Muscle of leg (tissue), 3 donors: ENCODE measurements at regions not wholly inside any gene's neighbourhood (a gene's known extent, or its start where the extent isn't known, plus 50 kb on each side); places are given as distances from the start of the nearest gene placed in this dataset.
"Not testable (repeated sequence)": the region's sequence is repeated elsewhere in the genome, so short reads cannot be mapped to it uniquely, and the experiment has no call there.

Experiments
- DNase-seq: peaks from one replicate; pipeline ENCODE4 v3.0.0; 2013
- H3K27ac ChIP-seq: one replicate; pipeline ENCODE4 v1.5.1; 2013; ENCODE audit warnings: mild to moderate bottlenecking, low read length, control low read depth
- H3K27me3 ChIP-seq: one replicate; pipeline ENCODE4 v1.6.1; 2013; ENCODE audit warnings: low read length; ENCODE audit not compliant: control insufficient read depth, insufficient read depth
- H3K36me3 ChIP-seq: one replicate; pipeline ENCODE4 v1.6.1; 2013; ENCODE audit warnings: low read length; ENCODE audit not compliant: control insufficient read depth, insufficient read depth
- H3K4me1 ChIP-seq: one replicate; pipeline ENCODE4 v1.6.1; 2013; ENCODE audit warnings: low read length; ENCODE audit not compliant: control insufficient read depth, insufficient read depth
- H3K4me3 ChIP-seq: one replicate; pipeline ENCODE4 v1.5.1; 2013; ENCODE audit warnings: low read length, control low read depth
- H3K9me3 ChIP-seq: replicated peaks from 2 replicates; pipeline ENCODE4 v1.6.1; 2013; ENCODE audit warnings: low read depth, low read length; ENCODE audit not compliant: control insufficient read depth
- WGBS: methylation state at CpG from one replicate; pipeline ENCODE4 v1.1.5; 2013; ENCODE audit warnings: missing lambda C conversion rate; ENCODE audit not compliant: insufficient coverage; 5-methylcytosine and 5-hydroxymethylcytosine counted together

DNA sequence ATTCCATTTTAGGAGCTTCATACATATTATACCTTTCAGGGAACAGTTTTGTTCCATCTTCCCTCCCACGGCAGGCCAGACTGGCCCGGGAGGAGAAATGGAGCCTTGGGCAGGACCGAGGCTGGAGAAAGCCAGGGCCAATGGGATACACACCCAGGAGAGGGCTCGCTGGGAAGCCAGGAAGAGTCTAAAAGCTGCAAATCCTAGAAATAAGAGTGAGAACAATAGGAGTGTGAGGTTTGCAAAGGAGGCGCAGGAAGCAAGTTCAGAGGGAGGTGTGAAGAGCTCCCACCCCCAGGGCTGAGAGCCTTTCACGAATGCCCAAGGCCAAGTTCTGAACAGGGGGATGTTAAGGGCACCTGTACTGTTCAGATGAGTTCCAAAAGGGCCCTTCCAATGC, 67.5 kb upstream of the CPSF6 start:
- H3K4me3 ChIP-seq: no peak overlapping the region
- H3K36me3 ChIP-seq: no peaks in the 10 kb centered on the region
- H3K27ac ChIP-seq: no peak overlapping the region
- peaks cover 2% of the 10 kb centered on the region for H3K27me3 ChIP-seq
- H3K4me1 ChIP-seq: no peaks in the 10 kb centered on the region
- H3K9me3 ChIP-seq: peaks cover 2% of the 10 kb centered on the region
- DNase-seq: no peak
- 68% methylated on average over 6 of the region's 6 CpGs for WGBS

DNA sequence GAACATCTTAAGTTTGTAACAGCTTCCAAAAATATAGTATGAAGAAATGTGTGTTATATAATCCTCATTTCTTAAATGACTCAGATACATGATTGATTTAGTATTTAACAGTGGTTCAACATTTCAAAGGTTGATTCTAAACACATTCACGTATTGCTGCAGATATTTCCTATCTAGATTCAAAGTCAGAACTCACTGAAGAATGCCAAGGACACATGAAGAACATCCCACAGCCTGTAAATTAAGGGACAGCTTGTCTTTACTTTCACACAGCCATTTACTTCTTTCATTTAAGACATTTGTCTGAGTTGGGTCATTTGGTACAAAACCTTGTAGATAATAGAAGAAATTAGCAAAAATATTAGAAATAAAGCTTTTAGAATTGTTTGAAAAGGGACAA, 66.9 kb upstream of the CPSF6 start:
- no peaks in the 10 kb centered on the region for H3K36me3 ChIP-seq
- no peaks in the 10 kb centered on the region for H3K4me1 ChIP-seq
- no peak overlapping the region for H3K27ac ChIP-seq
- no peak overlapping the region for H3K4me3 ChIP-seq
- H3K27me3 ChIP-seq: peaks cover 2% of the 10 kb centered on the region
- no CpG with 5 or more reads among the region's 1 CpG for WGBS
- no peak for DNase-seq
- peaks cover 2% of the 10 kb centered on the region for H3K9me3 ChIP-seq

DNA sequence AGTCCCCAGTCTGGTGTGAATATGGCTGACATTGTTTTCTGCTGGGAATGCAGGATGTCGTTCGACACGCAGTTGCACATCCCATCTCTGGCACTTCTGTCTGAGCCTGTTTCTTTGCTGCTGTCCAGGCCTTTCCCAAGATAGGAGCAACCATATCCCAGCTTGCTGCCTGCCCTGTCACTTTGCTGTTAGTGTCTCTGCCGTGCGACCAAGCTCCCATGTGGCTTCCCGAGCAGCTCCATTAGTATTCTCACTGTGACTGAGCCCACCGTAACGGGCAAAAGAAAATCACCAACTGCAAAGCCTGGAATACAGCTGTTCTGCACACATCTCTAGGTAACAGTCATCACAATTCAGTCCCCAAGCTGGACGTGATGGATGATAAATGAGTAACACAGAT, 66.0 kb upstream of the CPSF6 start:
- 20% methylated on average over 6 of the region's 9 CpGs for WGBS
- no peak for DNase-seq
- no peak overlapping the region for H3K27ac ChIP-seq

DNA sequence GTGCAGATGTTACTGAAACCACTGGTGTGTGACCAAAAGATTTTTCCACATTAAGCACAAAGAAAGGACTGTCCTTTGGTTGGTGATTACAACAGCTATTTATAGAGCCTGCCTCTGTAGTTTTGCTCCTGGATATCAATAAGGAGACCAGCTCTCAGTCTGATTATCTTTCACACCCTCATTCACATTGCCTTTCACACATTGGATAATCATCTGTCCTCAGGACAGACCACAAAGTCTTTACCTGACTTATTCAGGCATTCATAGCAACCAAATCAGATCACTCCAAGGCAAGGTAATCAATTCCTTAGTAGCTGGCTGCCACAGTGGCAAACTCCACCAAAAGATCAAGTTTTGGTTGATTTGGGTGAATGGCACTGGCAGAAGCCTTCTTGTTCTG, 59.6 kb upstream of the CPSF6 start:
- Histone ChIP-seq H3K9me3 (peaks cover 6% of the 10 kb centered on the region), H3K36me3 (no peaks in the 10 kb centered on the region), H3K4me3 (no peak overlapping the region), H3K4me1 (no peaks in the 10 kb centered on the region), H3K27me3 (peaks cover 2% of the 10 kb centered on the region), H3K27ac (no peak overlapping the region)
- DNase-seq: no peak

More for the DNA sequence above, 66.0 kb upstream of the CPSF6 start:
- H3K9me3 ChIP-seq: peaks cover 2% of the 10 kb centered on the region
- no peaks in the 10 kb centered on the region for H3K4me1 ChIP-seq
- H3K4me3 ChIP-seq: no peak overlapping the region
- H3K27me3 ChIP-seq: peaks cover 2% of the 10 kb centered on the region
- no peaks in the 10 kb centered on the region for H3K36me3 ChIP-seq

DNA sequence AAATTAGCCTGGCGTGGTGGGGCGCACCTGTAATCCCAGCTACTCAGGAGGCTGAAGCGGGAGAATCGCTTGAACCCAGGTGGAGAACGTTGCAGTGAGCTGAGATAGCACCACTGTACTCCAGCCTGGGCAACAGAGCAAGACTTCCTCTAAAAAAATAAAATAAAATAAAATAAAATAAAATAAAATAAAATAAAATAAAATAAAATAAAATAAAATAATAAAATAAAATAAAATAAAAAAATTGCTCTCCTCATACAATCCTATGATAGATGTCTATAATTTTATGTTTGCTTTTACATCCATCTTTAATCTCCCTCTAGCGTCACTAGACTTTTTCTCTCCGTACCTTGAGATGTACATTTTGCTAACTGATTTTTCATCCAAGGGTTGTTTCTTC, 51.8 kb upstream of the CPSF6 start:
- WGBS: no CpG with 5 or more reads among the region's 7 CpGs

DNA sequence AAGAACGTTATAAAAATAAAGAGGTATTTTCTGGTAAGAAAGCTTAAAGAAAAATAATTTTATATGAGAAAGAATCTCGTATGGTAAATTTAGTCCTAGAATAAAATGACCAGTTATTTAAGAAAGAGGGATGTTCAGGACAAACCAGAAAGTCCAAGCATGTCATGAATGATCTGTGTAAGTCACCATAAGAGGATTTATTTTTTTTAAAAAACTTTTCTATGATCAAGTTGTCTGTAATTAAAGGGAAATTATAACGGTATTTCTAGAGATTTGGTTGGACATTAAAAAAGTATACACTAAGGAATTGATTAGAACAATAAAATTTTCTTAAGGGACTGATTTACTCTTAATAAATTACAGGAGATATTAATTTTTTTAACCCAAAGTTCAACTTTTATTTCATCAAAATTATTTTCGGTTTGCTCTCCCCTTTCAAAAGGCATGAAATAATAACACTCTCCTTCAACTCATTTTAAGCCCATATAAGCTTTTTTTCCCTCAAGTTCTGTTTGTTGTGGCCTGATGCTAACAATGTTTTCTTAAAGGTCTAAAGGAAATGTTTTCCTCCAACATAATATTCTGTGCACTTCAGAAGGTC, 49.9 kb upstream of the CPSF6 start:
- Histone ChIP-seq H3K27ac (no peak overlapping the region), H3K36me3 (no peaks in the 10 kb centered on the region), H3K4me1 (no peaks in the 10 kb centered on the region), H3K4me3 (no peak overlapping the region), H3K27me3 (no peaks in the 10 kb centered on the region), H3K9me3 (peaks cover 7% of the 10 kb centered on the region)
- WGBS: 50% methylated on average over 1 of the region's 4 CpGs
- no peak for DNase-seq

More for the DNA sequence above, 51.8 kb upstream of the CPSF6 start:
- not testable (repeated sequence) for DNase-seq, H3K27ac ChIP-seq, H3K36me3 ChIP-seq, H3K27me3 ChIP-seq, H3K9me3 ChIP-seq, H3K4me1 ChIP-seq, H3K4me3 ChIP-seq
